ENCODE measurements at regions not wholly inside any gene's neighbourhood (a gene's known extent, or its start where the extent isn't known, plus 50 kb on each side); places are given as distances from the start of the nearest gene placed in this dataset.

DNA sequence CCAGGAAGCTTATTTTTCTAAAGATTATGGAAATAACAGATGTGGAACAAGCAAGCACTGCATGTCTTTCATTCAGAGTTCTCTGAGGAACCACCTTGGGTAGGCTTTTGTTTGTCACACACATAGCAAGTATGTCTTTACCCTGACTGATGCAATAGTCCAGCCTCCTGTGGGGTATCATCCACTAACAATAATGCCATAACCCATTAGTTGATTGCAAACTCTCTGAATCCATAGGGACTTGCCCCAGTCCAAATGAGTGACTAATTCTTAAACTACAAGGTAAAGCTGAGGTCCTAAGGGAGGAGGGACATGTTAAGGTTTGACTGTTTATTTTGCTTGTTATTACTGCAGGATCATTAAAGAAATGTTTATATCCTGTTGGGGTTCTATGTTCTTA is 151.4 kb upstream of the PRPS1L1 start:
- TF ChIP-seq POLR2A (IDR thresholded peaks at IDR 0.05; ENCODE audit: low read length), result no peak
- TF ChIP-seq GATA1 (IDR thresholded peaks at IDR 0.05; ENCODE audit: low read depth, low read length), result no peak

Data from erythroblast (primary cell).